GM21526 (cell line): ENCODE measurements at regions not wholly inside any gene's neighbourhood (a gene's known extent, or its start where the extent isn't known, plus 50 kb on each side); places are given as distances from the start of the nearest gene placed in this dataset.

ENCODE experiments used
- ATAC-seq: cut with Tn5 transposase; IDR thresholded peaks from one replicate; pipeline ENCODE4 v1.9.1; 2021; ENCODE audit warnings: moderate library complexity; ENCODE audit not compliant: unreplicated experiment, low FRiP score

GRCh38 chr10:128627811-128628210 lies 501.6 kb upstream of the MKI67 start:
- ATAC-seq: no peak

GRCh38 chr10:128628252-128628651 lies 502.0 kb upstream of the MKI67 start:
- ATAC-seq: no peak

GRCh38 chr10:128629111-128630096 lies 503.2 kb upstream of the MKI67 start:
- ATAC-seq: no peak

- no peak for ATAC-seq
These were observed 504.6 kb upstream of the MKI67 start for GRCh38 chr10:128630787-128631252.

- no peak for ATAC-seq
These were observed 505.6 kb upstream of the MKI67 start for GRCh38 chr10:128631801-128632241.

GRCh38 chr10:128632694-128633093 lies 506.5 kb upstream of the MKI67 start:
- no peak for ATAC-seq

GRCh38 chr10:128633864-128634540 lies 507.8 kb upstream of the MKI67 start:
- ATAC-seq: no peak

GRCh38 chr10:128642023-128642422 lies 515.8 kb upstream of the MKI67 start:
- ATAC-seq: no peak

GRCh38 chr10:128642502-128642901 lies 516.3 kb upstream of the MKI67 start:
- ATAC-seq: no peak

GRCh38 chr10:128643658-128644057 lies 517.4 kb upstream of the MKI67 start:
- no peak for ATAC-seq

GRCh38 chr10:128645486-128645885 lies 519.3 kb upstream of the MKI67 start:
- ATAC-seq: no peak

- ATAC-seq: no peak
These were observed 520.7 kb upstream of the MKI67 start for GRCh38 chr10:128646956-128647355.

- ATAC-seq: no peak
These were observed 531.3 kb upstream of the MKI67 start for GRCh38 chr10:128657548-128657947.

GRCh38 chr10:128660726-128661125 lies 534.5 kb upstream of the MKI67 start:
- no peak for ATAC-seq

- no peak for ATAC-seq
These were observed 535.4 kb upstream of the MKI67 start for GRCh38 chr10:128661404-128662197.

- no peak for ATAC-seq
These were observed 536.3 kb upstream of the MKI67 start for GRCh38 chr10:128662520-128662919.

- ATAC-seq: no peak
These were observed 538.5 kb upstream of the MKI67 start for GRCh38 chr10:128664729-128665128.

GRCh38 chr10:128675405-128675804 lies 549.2 kb upstream of the MKI67 start:
- ATAC-seq: no peak

GRCh38 chr10:128680116-128680515 lies 553.9 kb upstream of the MKI67 start:
- ATAC-seq: no peak

GRCh38 chr10:128684215-128684614 lies 558.0 kb upstream of the MKI67 start:
- no peak for ATAC-seq
